SH-SY5Y (cell line): ENCODE measurements at regions not wholly inside any gene's neighbourhood (a gene's known extent, or its start where the extent isn't known, plus 50 kb on each side); places are given as distances from the start of the nearest gene placed in this dataset.

ENCODE experiments used
- GATA2 ChIP-seq: IDR thresholded peaks from 2 replicates; pipeline ENCODE4 v1.6.1; 2011; ENCODE audit warnings: mild to moderate bottlenecking, low read depth, low read length
- GATA3 ChIP-seq: IDR thresholded peaks from 2 replicates; pipeline ENCODE4 v1.6.1; 2011; ENCODE audit warnings: low read depth, mild to moderate bottlenecking, low read length, moderate library complexity

GRCh38 chr11:91244912-91245311 lies 979.7 kb upstream of the FAT3 start:
- TF ChIP-seq GATA3 (no peak), GATA2 (no peak)

GRCh38 chr11:91243630-91244029 lies 981.0 kb upstream of the FAT3 start:
- TF ChIP-seq GATA3 (no peak), GATA2 (no peak)

GRCh38 chr11:91243051-91243450 lies 981.6 kb upstream of the FAT3 start:
- no peak for TF ChIP-seq GATA2
- no peak for TF ChIP-seq GATA3

- TF ChIP-seq GATA3 (no peak), GATA2 (no peak)
Observed at GRCh38 chr11:91241226-91241625, 983.4 kb upstream of the FAT3 start.

- no peak for TF ChIP-seq GATA2
- no peak for TF ChIP-seq GATA3
Observed at GRCh38 chr11:91239359-91239758, 985.3 kb upstream of the FAT3 start.

- TF ChIP-seq GATA2 (no peak), GATA3 (no peak)
Observed at GRCh38 chr11:91231226-91231625, 993.4 kb upstream of the FAT3 start.

GRCh38 chr11:91230647-91231046 lies 994.0 kb upstream of the FAT3 start:
- no peak for TF ChIP-seq GATA3
- no peak for TF ChIP-seq GATA2

GRCh38 chr11:91222830-91223229 lies 1000.0 kb upstream of the CHORDC1 start:
- TF ChIP-seq GATA2 (no peak), GATA3 (no peak)

- TF ChIP-seq GATA3 = no peak
Observed at GRCh38 chr11:91220476-91221202, 997.8 kb upstream of the CHORDC1 start.

- TF ChIP-seq GATA3 = no peak
- no peak for TF ChIP-seq GATA2
Observed at GRCh38 chr11:91219535-91219934, 996.7 kb upstream of the CHORDC1 start.

- TF ChIP-seq GATA2 = no peak
- TF ChIP-seq GATA3 = no peak
Observed at GRCh38 chr11:91209751-91210150, 986.9 kb upstream of the CHORDC1 start.

GRCh38 chr11:91209306-91209705 lies 986.5 kb upstream of the CHORDC1 start:
- TF ChIP-seq GATA2 (no peak), GATA3 (no peak)

- TF ChIP-seq GATA3 (no peak), GATA2 (no peak)
Observed at GRCh38 chr11:91199866-91200265, 977.0 kb upstream of the CHORDC1 start.

- no peak for TF ChIP-seq GATA2
- TF ChIP-seq GATA3 = no peak
Observed at GRCh38 chr11:91194546-91194945, 971.7 kb upstream of the CHORDC1 start.

- no peak for TF ChIP-seq GATA2
- no peak for TF ChIP-seq GATA3
Observed at GRCh38 chr11:91188484-91188883, 965.6 kb upstream of the CHORDC1 start.

- TF ChIP-seq GATA2 (no peak), GATA3 (no peak)
Observed at GRCh38 chr11:91187314-91187713, 964.5 kb upstream of the CHORDC1 start.
